ENCODE measurements at regions not wholly inside any gene's neighbourhood (a gene's known extent, or its start where the extent isn't known, plus 50 kb on each side); places are given as distances from the start of the nearest gene placed in this dataset.

- Histone ChIP-seq H3K9me3 (no peaks in the 10 kb centered on the region), H3K4me1 (no peaks in the 10 kb centered on the region), H3K27ac (no peak overlapping the region), H3K36me3 (replicated peaks in 1 of 2; ENCODE audit: insufficient read depth in 1 of 2, low read depth in 2 of 2) (no peaks in the 10 kb centered on the region), H3K4me3 (no peak overlapping the region), H3K27me3 (no peaks in the 10 kb centered on the region)
- TF ChIP-seq CTCF (IDR thresholded peaks at IDR 0.05) (no peak), POLR2A (IDR thresholded peaks at IDR 0.05) (no peak)
- DNase-seq (no peak), ATAC-seq (no peak)
- WGBS, 2 donors, result 62 to 69% methylated on average over 2 of the region's 2 CpGs
- intact Hi-C loops (cut with DNase I), result no loop called here
Observed at GRCh38 chr3:111286746-111287145, 215.1 kb downstream of the NECTIN3 start.

- no peak for DNase-seq
- no peak for TF ChIP-seq CTCF (IDR thresholded peaks at IDR 0.05)
- 57 to 60% methylated on average over 1 to 2 of the region's 2 CpGs for WGBS, 2 donors
- intact Hi-C loops (cut with DNase I), result no loop called here
- no peaks in the 10 kb centered on the region for H3K36me3 ChIP-seq (replicated peaks in 1 of 2; ENCODE audit: insufficient read depth in 1 of 2, low read depth in 2 of 2)
- H3K27ac ChIP-seq, result no peak overlapping the region
- H3K4me1 ChIP-seq, result no peaks in the 10 kb centered on the region
- H3K4me3 ChIP-seq, result no peak overlapping the region
- H3K9me3 ChIP-seq, result no peaks in the 10 kb centered on the region
- ATAC-seq, result no peak
- H3K27me3 ChIP-seq, result no peaks in the 10 kb centered on the region
Observed at GRCh38 chr3:111292117-111292516, 220.5 kb downstream of the NECTIN3 start.

DNA sequence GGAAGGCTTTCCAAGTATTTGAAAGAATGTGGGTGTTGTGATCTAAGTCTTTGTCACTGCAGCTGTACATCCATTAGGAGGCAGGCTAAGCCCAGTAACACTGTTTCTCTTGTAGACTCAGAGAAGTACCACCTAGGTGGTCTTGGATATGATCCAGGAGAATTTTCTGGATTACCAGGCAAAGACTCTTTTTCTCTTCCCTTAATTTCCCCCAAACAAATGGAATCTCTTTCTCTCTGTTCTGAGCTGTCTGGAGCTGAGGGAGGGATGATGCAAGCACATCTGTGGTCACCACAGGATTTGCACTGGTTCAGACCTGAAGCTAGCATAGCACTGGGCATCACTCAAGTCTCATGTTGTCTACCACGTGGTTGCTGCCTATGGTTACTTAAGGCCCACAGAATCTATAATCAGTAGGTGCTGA is 227.6 kb downstream of the NECTIN3 start:
- no peaks in the 10 kb centered on the region for H3K36me3 ChIP-seq (replicated peaks in 1 of 2; ENCODE audit: insufficient read depth in 1 of 2, low read depth in 2 of 2)

GRCh38 chr3:111301238-111301798 is 229.7 kb downstream of the NECTIN3 start:
- no peaks in the 10 kb centered on the region for H3K27me3 ChIP-seq
- H3K4me3 ChIP-seq, result no peak overlapping the region
- no peak for ATAC-seq
- intact Hi-C loops (cut with DNase I), result no loop called here
- H3K9me3 ChIP-seq, result no peaks in the 10 kb centered on the region
- DNase-seq, result no peak
- H3K36me3 ChIP-seq (replicated peaks in 1 of 2; ENCODE audit: insufficient read depth in 1 of 2, low read depth in 2 of 2), result no peaks in the 10 kb centered on the region
- H3K27ac ChIP-seq, result no peak overlapping the region
- no peak for TF ChIP-seq POLR2A (IDR thresholded peaks at IDR 0.05)
- TF ChIP-seq CTCF (IDR thresholded peaks at IDR 0.05), result no peak
- H3K4me1 ChIP-seq, result no peaks in the 10 kb centered on the region

More for the DNA sequence above, 227.6 kb downstream of the NECTIN3 start:
- H3K4me1 ChIP-seq, result no peaks in the 10 kb centered on the region
- TF ChIP-seq POLR2A (IDR thresholded peaks at IDR 0.05), result no peak
- TF ChIP-seq CTCF (IDR thresholded peaks at IDR 0.05), result no peak
- intact Hi-C loops (cut with DNase I), result no loop called here
- no peaks in the 10 kb centered on the region for H3K27me3 ChIP-seq
- H3K4me3 ChIP-seq, result no peak overlapping the region
- WGBS, 2 donors, result 36 to 38% methylated on average over 1 of the region's 1 CpG
- H3K27ac ChIP-seq, result no peak overlapping the region
- ATAC-seq (no peak), DNase-seq (no peak)
- no peaks in the 10 kb centered on the region for H3K9me3 ChIP-seq

DNA sequence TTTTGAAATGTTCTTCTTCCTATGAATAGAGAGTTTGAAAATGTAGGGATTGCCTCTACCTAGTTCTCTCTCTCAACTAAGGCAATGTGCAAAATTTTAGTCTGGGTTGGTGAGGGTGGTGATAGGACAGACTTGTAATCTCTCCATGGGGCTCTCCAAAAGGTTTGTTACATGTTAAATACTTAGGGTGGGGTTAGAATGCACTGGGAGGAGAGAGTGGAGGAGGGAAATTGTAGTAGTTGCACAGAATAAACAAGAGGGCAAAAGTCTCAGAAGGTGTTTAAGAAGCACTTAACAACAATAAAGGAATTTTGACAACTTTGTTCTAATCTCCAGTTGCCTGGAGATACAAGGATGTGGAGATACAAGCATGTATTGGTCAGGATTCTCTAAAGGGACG is 230.4 kb downstream of the NECTIN3 start:
- Histone ChIP-seq H3K36me3 (replicated peaks in 1 of 2; ENCODE audit: insufficient read depth in 1 of 2, low read depth in 2 of 2) (no peaks in the 10 kb centered on the region), H3K4me1 (no peaks in the 10 kb centered on the region), H3K27me3 (no peaks in the 10 kb centered on the region), H3K4me3 (no peak overlapping the region), H3K27ac (no peak overlapping the region), H3K9me3 (no peaks in the 10 kb centered on the region)
- WGBS, 2 donors, result 48 to 67% methylated on average over 1 of the region's 1 CpG
- TF ChIP-seq POLR2A (IDR thresholded peaks at IDR 0.05) (no peak), CTCF (IDR thresholded peaks at IDR 0.05) (no peak)
- intact Hi-C loops (cut with DNase I), result no loop called here
- ATAC-seq (no peak), DNase-seq (no peak)

Data from body of pancreas (tissue), 4 donors.